ENCODE measurements at regions not wholly inside any gene's neighbourhood (a gene's known extent, or its start where the extent isn't known, plus 50 kb on each side); places are given as distances from the start of the nearest gene placed in this dataset.

DNA sequence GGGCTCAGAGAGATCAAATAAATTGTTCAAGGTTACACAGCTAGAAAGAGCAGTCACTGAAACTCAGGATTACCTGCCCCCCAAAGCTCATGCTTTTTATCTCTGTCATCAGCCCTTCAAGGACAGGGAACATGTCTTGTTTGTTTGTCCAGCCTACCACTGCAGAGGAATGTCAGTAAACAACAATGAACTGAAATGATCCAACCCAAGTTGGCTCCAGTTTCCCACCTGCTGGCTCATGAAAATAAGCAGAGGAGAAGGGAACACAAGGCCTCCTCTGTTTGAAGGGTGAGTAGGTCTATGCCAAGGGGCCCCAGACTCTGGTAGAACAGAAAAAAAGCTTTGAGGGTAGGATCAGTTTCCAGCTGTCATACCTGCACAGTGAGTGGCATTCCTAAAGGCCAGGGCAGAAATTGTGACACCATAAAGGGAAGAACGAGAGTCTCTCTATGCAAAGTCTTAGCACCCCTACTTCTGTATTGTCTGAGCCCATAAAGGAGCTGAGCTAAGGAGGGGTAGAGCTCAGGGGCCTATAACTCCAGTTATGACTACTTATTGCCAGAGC is 115.2 kb downstream of the TRIM36 start:
- TF ChIP-seq, protein P1, sequence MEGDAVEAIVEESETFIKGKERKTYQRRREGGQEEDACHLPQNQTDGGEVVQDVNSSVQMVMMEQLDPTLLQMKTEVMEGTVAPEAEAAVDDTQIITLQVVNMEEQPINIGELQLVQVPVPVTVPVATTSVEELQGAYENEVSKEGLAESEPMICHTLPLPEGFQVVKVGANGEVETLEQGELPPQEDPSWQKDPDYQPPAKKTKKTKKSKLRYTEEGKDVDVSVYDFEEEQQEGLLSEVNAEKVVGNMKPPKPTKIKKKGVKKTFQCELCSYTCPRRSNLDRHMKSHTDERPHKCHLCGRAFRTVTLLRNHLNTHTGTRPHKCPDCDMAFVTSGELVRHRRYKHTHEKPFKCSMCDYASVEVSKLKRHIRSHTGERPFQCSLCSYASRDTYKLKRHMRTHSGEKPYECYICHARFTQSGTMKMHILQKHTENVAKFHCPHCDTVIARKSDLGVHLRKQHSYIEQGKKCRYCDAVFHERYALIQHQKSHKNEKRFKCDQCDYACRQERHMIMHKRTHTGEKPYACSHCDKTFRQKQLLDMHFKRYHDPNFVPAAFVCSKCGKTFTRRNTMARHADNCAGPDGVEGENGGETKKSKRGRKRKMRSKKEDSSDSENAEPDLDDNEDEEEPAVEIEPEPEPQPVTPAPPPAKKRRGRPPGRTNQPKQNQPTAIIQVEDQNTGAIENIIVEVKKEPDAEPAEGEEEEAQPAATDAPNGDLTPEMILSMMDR (IDR thresholded peaks at IDR 0.05), result no peak
- TF ChIP-seq EP300 (IDR thresholded peaks at IDR 0.05), result no peak
